Aorta (tissue), 5 donors: ENCODE measurements at regions not wholly inside any gene's neighbourhood (a gene's known extent, or its start where the extent isn't known, plus 50 kb on each side); places are given as distances from the start of the nearest gene placed in this dataset.

ENCODE experiments used
- ATAC-seq: fragments of 200-7000 bp; cut with Tn5 transposase; one replicate; pipeline ENCODE4 v1.9.1; 2022; ENCODE audit warnings: moderate library complexity; ENCODE audit not compliant: low FRiP score
- DNase-seq, 2 donors: peaks; one replicate each; pipeline ENCODE4 v3.0.0-alpha.2; 2020
- H3K27ac ChIP-seq, 2 donors: one replicate each; pipeline ENCODE4 v1.5.1; 2013; ENCODE audit warnings: low read length in 2 of 2, mild to moderate bottlenecking in 2 of 2, moderate library complexity in 2 of 2, control low read depth in 1 of 2, inconsistent platforms in 1 of 2, low read depth in 1 of 2
- H3K27me3 ChIP-seq, 2 donors: one replicate each; pipeline ENCODE4 v1.6.1; 2013; ENCODE audit warnings: control low read depth in 1 of 2, low read length in 1 of 2, mild to moderate bottlenecking in 1 of 2, moderate library complexity in 1 of 2; ENCODE audit not compliant: insufficient read depth in 2 of 2, control insufficient read depth in 1 of 2
- H3K36me3 ChIP-seq, 2 donors: one replicate each; pipeline ENCODE4 v1.6.1; 2013; ENCODE audit warnings: control low read depth in 1 of 2, low read length in 1 of 2, mild to moderate bottlenecking in 1 of 2; ENCODE audit not compliant: insufficient read depth in 2 of 2, control insufficient read depth in 1 of 2
- H3K4me1 ChIP-seq, 2 donors: one replicate each; pipeline ENCODE4 v1.6.1; 2013; ENCODE audit warnings: low read length in 2 of 2, control low read depth in 1 of 2, mild to moderate bottlenecking in 1 of 2, moderate library complexity in 1 of 2; ENCODE audit not compliant: insufficient read depth in 2 of 2, control insufficient read depth in 1 of 2
- H3K4me3 ChIP-seq, 2 donors: one replicate each; pipeline ENCODE4 v1.5.1; 2013; ENCODE audit warnings: low read length in 2 of 2, control low read depth in 1 of 2, mild to moderate bottlenecking in 1 of 2
- H3K9me3 ChIP-seq: one replicate; pipeline ENCODE4 v1.6.1; 2013; ENCODE audit warnings: mild to moderate bottlenecking, low read length; ENCODE audit not compliant: control insufficient read depth
- WGBS, 2 donors: extraction: QIAGEN DNeasy Blood & Tissue Kit; methylation state at CpG; one replicate each; pipeline ENCODE4 v1.1.7; 2013; 5-methylcytosine and 5-hydroxymethylcytosine counted together
- intact Hi-C, 2 donors: fragments of 100-400 bp; cut with DNase I; formaldehyde crosslinking; loops; one replicate each; pipeline versions ENCODE4 v1.14.2 to v1.15.0; 2022
- donor health status: healthy with polysubstance abuse.
- donor health status: Bipolar disorder and iron deficiency.
- donor health status: DM: no; HTN: no; CAD: no.
- donor health status: DM: no; HTN: no; CAD: no.
- donor health status: DM: yes; HTN: yes; CAD: no.

GRCh38 chr4:74613266-74613665 lies 168.3 kb downstream of the AREG start:
- no peak for DNase-seq
- no peak overlapping the region for H3K4me3 ChIP-seq
- H3K36me3 ChIP-seq, result no peaks in the 10 kb centered on the region
- no peaks in the 10 kb centered on the region for H3K27me3 ChIP-seq
- 85 to 86% methylated on average over 2 of the region's 2 CpGs for WGBS, 2 donors
- ATAC-seq, result no peak
- no peaks in the 10 kb centered on the region for H3K4me1 ChIP-seq
- no peak overlapping the region for H3K27ac ChIP-seq
- intact Hi-C loops, result no loop called here
- H3K9me3 ChIP-seq, result no peaks in the 10 kb centered on the region

- Histone ChIP-seq H3K27me3 (no peaks in the 10 kb centered on the region), H3K27ac (no peak overlapping the region), H3K36me3 (no peaks in the 10 kb centered on the region), H3K9me3 (no peaks in the 10 kb centered on the region), H3K4me1 (peaks cover 0 to 2% of the 10 kb centered on the region in 2 donors), H3K4me3 (no peak overlapping the region)
- intact Hi-C loops, result no loop called here
- DNase-seq (no peak), ATAC-seq (no peak)
- WGBS, 2 donors, result 54 to 60% methylated on average over 2 of the region's 2 CpGs
Measured at GRCh38 chr4:74615411-74615810, 170.5 kb downstream of the AREG start.

- Histone ChIP-seq H3K36me3 (no peaks in the 10 kb centered on the region), H3K27ac (no peak overlapping the region), H3K4me3 (no peak overlapping the region), H3K27me3 (no peaks in the 10 kb centered on the region), H3K9me3 (no peaks in the 10 kb centered on the region), H3K4me1 (peaks cover 0 to 2% of the 10 kb centered on the region in 2 donors)
- no peak for ATAC-seq
- DNase-seq, result no peak
- WGBS, 2 donors, result 92 to 96% methylated on average over 1 of the region's 1 CpG
- intact Hi-C loops, result no loop called here
Measured at GRCh38 chr4:74618166-74618565, 173.2 kb downstream of the AREG start.

GRCh38 chr4:74618659-74619058 lies 173.7 kb downstream of the AREG start:
- intact Hi-C loops, result no loop called here
- DNase-seq, result no peak
- Histone ChIP-seq H3K27me3 (no peaks in the 10 kb centered on the region), H3K4me1 (peaks cover 0 to 2% of the 10 kb centered on the region in 2 donors), H3K9me3 (no peaks in the 10 kb centered on the region), H3K36me3 (no peaks in the 10 kb centered on the region), H3K4me3 (no peak overlapping the region), H3K27ac (no peak overlapping the region)
- WGBS, 2 donors, result 19 to 32% methylated on average over 1 of the region's 1 CpG
- no peak for ATAC-seq

GRCh38 chr4:74619931-74620702 lies 174.2 kb downstream of the BTC start:
- H3K36me3 ChIP-seq, result no peaks in the 10 kb centered on the region
- intact Hi-C loops, result no loop called here
- 32 to 43% methylated on average over 2 of the region's 2 CpGs for WGBS, 2 donors
- ATAC-seq (no peak), DNase-seq (no peak)
- no peaks in the 10 kb centered on the region for H3K9me3 ChIP-seq
- no peaks in the 10 kb centered on the region for H3K27me3 ChIP-seq
- H3K4me1 ChIP-seq, result peaks cover 0 to 2% of the 10 kb centered on the region in 2 donors
- no peak overlapping the region for H3K4me3 ChIP-seq
- no peak overlapping the region for H3K27ac ChIP-seq

GRCh38 chr4:74621616-74622015 lies 172.7 kb downstream of the BTC start:
- DNase-seq (no peak), ATAC-seq (no peak)
- Histone ChIP-seq H3K4me3 (no peak overlapping the region), H3K27me3 (no peaks in the 10 kb centered on the region), H3K9me3 (no peaks in the 10 kb centered on the region), H3K4me1 (peaks cover 0 to 2% of the 10 kb centered on the region in 2 donors), H3K36me3 (no peaks in the 10 kb centered on the region), H3K27ac (no peak overlapping the region)
- intact Hi-C loops, result no loop called here

GRCh38 chr4:74623041-74623440 lies 171.3 kb downstream of the BTC start:
- Histone ChIP-seq H3K9me3 (no peaks in the 10 kb centered on the region), H3K36me3 (no peaks in the 10 kb centered on the region), H3K4me1 (peaks cover 0 to 2% of the 10 kb centered on the region in 2 donors), H3K27ac (no peak overlapping the region), H3K27me3 (no peaks in the 10 kb centered on the region), H3K4me3 (no peak overlapping the region)
- DNase-seq (no peak), ATAC-seq (no peak)
- WGBS, 2 donors, result 48 to 61% methylated on average over 3 of the region's 3 CpGs
- intact Hi-C loops, result no loop called here

GRCh38 chr4:74624351-74625151 lies 169.8 kb downstream of the BTC start:
- Histone ChIP-seq H3K27ac (no peak overlapping the region), H3K9me3 (no peaks in the 10 kb centered on the region), H3K4me3 (no peak overlapping the region), H3K36me3 (no peaks in the 10 kb centered on the region), H3K4me1 (no peaks in the 10 kb centered on the region), H3K27me3 (no peaks in the 10 kb centered on the region)
- ATAC-seq (no peak), DNase-seq (no peak)
- intact Hi-C loops, result no loop called here
- 74 to 78% methylated on average over 5 of the region's 5 CpGs for WGBS, 2 donors

- WGBS, 2 donors, result 73 to 77% methylated on average over 1 of the region's 1 CpG
- ATAC-seq, result no peak
- DNase-seq, result no peak
- Histone ChIP-seq H3K27me3 (no peaks in the 10 kb centered on the region), H3K9me3 (no peaks in the 10 kb centered on the region), H3K4me1 (no peaks in the 10 kb centered on the region), H3K36me3 (no peaks in the 10 kb centered on the region), H3K4me3 (no peak overlapping the region), H3K27ac (no peak overlapping the region)
- intact Hi-C loops, result no loop called here
Measured at GRCh38 chr4:74625981-74626380, 168.3 kb downstream of the BTC start.
